ENCODE measurements at regions not wholly inside any gene's neighbourhood (a gene's known extent, or its start where the extent isn't known, plus 50 kb on each side); places are given as distances from the start of the nearest gene placed in this dataset.

- in situ Hi-C loops (cut with MboI; ENCODE audit: low sequenced_read_pairs in 4 of 4), result no loop called here
- no peaks in the 10 kb centered on the region for H3K4me1 ChIP-seq
Observed at GRCh38 chr2:220075835-220076234, 448.4 kb downstream of the SLC4A3 start.

GRCh38 chr2:220076734-220077133 lies 449.3 kb downstream of the SLC4A3 start:
- Histone ChIP-seq H3K4me1 (no peaks in the 10 kb centered on the region), H3K4me3 (no peak overlapping the region), H3K36me3 (no peaks in the 10 kb centered on the region), H3K27me3 (no peaks in the 10 kb centered on the region), H3K27ac (no peak overlapping the region), H3K9me3 (no peaks in the 10 kb centered on the region)
- intact Hi-C loops (cut with DNase I; ENCODE audit: low total_unique reads), result no loop called here
- in situ Hi-C loops (cut with MboI; ENCODE audit: low sequenced_read_pairs in 4 of 4), result no loop called here
- TF ChIP-seq CTCF (IDR thresholded peaks at IDR 0.05 in 4 of 5, conservative IDR thresholded peaks at IDR 0.05 in 1 of 5) (no peak), POLR2A (IDR thresholded peaks at IDR 0.05) (no peak)
- ATAC-seq, result peak in 1 of 2 donors; percentile 42
- peak in 1 of 2 donors; percentile 14 for DNase-seq

More at GRCh38 chr2:220075835-220076234, 448.4 kb downstream of the SLC4A3 start:
- intact Hi-C loops (cut with DNase I; ENCODE audit: low total_unique reads), result no loop called here
- no peaks in the 10 kb centered on the region for H3K27me3 ChIP-seq
- TF ChIP-seq POLR2A (IDR thresholded peaks at IDR 0.05) (no peak), CTCF (IDR thresholded peaks at IDR 0.05 in 4 of 5, conservative IDR thresholded peaks at IDR 0.05 in 1 of 5) (no peak)
- no peak overlapping the region for H3K4me3 ChIP-seq
- ATAC-seq (no peak), DNase-seq (no peak)
- H3K9me3 ChIP-seq, result no peaks in the 10 kb centered on the region
- no peaks in the 10 kb centered on the region for H3K36me3 ChIP-seq
- H3K27ac ChIP-seq, result no peak overlapping the region

GRCh38 chr2:220077488-220077887 lies 450.1 kb downstream of the SLC4A3 start:
- no peak for ATAC-seq
- H3K27ac ChIP-seq, result no peak overlapping the region
- TF ChIP-seq CTCF (IDR thresholded peaks at IDR 0.05 in 4 of 5, conservative IDR thresholded peaks at IDR 0.05 in 1 of 5) (no peak), POLR2A (IDR thresholded peaks at IDR 0.05) (no peak)
- no peaks in the 10 kb centered on the region for H3K4me1 ChIP-seq
- no peaks in the 10 kb centered on the region for H3K36me3 ChIP-seq
- in situ Hi-C loops (cut with MboI; ENCODE audit: low sequenced_read_pairs in 4 of 4), result no loop called here
- intact Hi-C loops (cut with DNase I; ENCODE audit: low total_unique reads), result no loop called here
- H3K4me3 ChIP-seq, result no peak overlapping the region
- no peaks in the 10 kb centered on the region for H3K9me3 ChIP-seq
- no peaks in the 10 kb centered on the region for H3K27me3 ChIP-seq
- no peak for DNase-seq

GRCh38 chr2:220078439-220078838 lies 451.0 kb downstream of the SLC4A3 start:
- H3K9me3 ChIP-seq, result no peaks in the 10 kb centered on the region
- H3K27me3 ChIP-seq, result no peaks in the 10 kb centered on the region
- H3K36me3 ChIP-seq, result no peaks in the 10 kb centered on the region
- intact Hi-C loops (cut with DNase I; ENCODE audit: low total_unique reads) (no loop called here), in situ Hi-C loops (cut with MboI; ENCODE audit: low sequenced_read_pairs in 4 of 4) (no loop called here)
- no peak overlapping the region for H3K27ac ChIP-seq
- DNase-seq (no peak), ATAC-seq (no peak)
- H3K4me1 ChIP-seq, result no peaks in the 10 kb centered on the region
- no peak overlapping the region for H3K4me3 ChIP-seq
- no peak for TF ChIP-seq CTCF (IDR thresholded peaks at IDR 0.05 in 4 of 5, conservative IDR thresholded peaks at IDR 0.05 in 1 of 5)
- TF ChIP-seq POLR2A (IDR thresholded peaks at IDR 0.05), result no peak

- Histone ChIP-seq H3K9me3 (no peaks in the 10 kb centered on the region), H3K27ac (no peak overlapping the region), H3K36me3 (no peaks in the 10 kb centered on the region), H3K4me3 (no peak overlapping the region), H3K4me1 (no peaks in the 10 kb centered on the region), H3K27me3 (no peaks in the 10 kb centered on the region)
- DNase-seq (no peak), ATAC-seq (no peak)
- TF ChIP-seq POLR2A (IDR thresholded peaks at IDR 0.05), result no peak
- no peak for TF ChIP-seq CTCF (IDR thresholded peaks at IDR 0.05 in 4 of 5, conservative IDR thresholded peaks at IDR 0.05 in 1 of 5)
- in situ Hi-C loops (cut with MboI; ENCODE audit: low sequenced_read_pairs in 4 of 4) (no loop called here), intact Hi-C loops (cut with DNase I; ENCODE audit: low total_unique reads) (no loop called here)
Observed at GRCh38 chr2:220079595-220079994, 452.2 kb downstream of the SLC4A3 start.

All from gastrocnemius medialis (tissue), 4 donors.